Stimulated activated CD4-positive, alpha-beta T cell treated with anti-CD3 and anti-CD28 coated beads, Interleukin-1b, Interleukin-23, amount 100 ng/mL, for 48 hours (primary cell): ENCODE measurements at regions not wholly inside any gene's neighbourhood (a gene's known extent, or its start where the extent isn't known, plus 50 kb on each side); places are given as distances from the start of the nearest gene placed in this dataset.

ENCODE experiments used
- DNase-seq: peaks from one replicate; pipeline ENCODE4 v3.0.0-alpha.2; 2020

- no peak for DNase-seq
Measured at GRCh38 chr3:107242579-107242978, 134.7 kb upstream of the CCDC54 start.

DNA sequence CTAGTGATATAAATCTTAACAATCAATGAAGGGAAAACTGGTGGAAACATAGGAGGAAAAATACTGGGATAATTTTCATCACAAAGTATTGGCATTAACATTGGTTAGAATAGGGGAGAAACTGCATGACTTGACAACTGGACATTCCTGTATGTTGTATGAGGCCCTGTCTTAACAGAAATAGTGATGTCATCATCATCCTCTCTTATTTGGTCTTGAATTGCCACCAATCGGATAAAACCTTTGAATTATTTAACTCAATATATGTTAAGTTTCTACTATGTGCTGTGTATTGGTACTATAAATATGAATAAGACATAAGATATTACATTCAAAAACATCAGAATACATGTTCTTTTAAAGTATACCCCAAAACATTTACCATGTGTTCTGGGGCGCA lies 130.1 kb upstream of the CCDC54 start:
- no peak for DNase-seq

DNA sequence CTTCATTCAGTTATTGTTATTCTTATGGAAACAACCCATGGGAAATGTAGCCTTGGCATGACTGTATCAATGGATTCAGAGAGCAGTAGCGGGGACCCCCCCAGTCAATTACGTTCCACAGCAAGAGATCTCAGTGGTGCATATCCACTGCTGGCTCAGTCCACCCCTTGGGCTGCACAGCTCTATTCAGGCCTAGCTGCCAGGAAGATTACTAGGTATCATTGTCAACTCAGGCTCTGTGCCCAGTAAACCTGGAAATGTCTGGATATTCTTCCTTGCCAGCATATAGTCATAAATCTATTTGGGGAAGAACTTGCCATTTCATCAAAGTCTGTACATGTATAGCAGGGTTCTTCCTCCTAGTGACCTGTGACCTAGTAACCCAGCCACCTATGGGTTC lies 128.1 kb upstream of the CCDC54 start:
- no peak for DNase-seq

- no peak for DNase-seq
Measured at GRCh38 chr3:107250221-107250620, 127.0 kb upstream of the CCDC54 start.

DNA sequence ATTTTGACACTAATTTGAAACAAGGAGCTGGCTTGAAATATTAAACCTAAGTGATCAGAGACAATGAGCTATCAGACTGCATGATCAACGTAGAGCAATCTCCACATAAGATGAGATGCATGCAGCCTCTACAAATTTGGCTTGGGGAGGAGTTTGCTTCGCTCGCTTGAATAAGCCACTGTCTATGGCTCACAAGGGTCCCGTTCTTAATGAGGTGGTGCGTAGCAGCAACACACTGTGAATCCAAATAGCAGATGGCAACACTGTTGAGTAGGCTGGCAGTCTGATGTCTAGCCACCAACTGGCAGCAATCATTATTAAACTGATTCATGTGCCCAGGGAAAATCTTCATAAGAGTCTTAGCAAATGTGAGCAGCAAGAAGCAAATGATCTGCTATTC lies 125.4 kb upstream of the CCDC54 start:
- DNase-seq: no peak

DNA sequence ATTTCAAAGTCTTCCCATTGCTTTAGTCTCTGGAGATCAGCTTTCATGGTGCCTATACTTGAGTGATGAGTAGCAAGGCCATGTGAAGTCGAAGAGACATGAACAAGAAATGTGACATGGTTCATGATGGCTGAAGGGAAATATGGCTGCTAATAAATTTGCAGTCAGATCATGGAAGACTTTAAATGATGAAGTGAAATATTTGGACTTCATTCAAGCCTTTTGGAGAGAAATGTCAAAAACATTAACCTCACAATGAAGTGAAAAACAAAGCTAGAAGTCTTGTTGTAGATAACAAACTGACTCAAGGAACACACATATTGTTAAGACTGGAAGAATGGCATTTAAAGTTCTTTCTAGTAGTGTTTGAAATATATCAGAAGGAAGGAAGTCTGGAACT lies 120.3 kb upstream of the CCDC54 start:
- DNase-seq: no peak

DNA sequence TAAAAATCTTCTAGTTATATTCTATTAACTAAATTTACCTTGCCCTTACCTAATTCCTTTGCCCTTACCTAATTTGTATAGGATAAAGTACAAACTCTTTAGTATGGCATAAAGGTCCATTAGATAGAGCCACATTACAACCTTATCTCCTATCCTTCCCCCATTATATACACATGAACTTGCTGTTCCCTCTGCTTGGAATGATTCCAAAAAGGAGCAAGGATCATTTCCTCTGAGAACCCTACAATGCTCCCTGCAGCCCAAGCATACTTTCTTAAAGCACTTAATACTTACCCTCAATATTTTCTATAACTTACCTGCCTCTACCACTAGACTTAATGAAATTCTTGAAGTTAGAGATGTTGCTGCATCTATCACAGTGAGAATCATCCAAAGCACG lies 118.9 kb upstream of the CCDC54 start:
- DNase-seq: no peak

DNA sequence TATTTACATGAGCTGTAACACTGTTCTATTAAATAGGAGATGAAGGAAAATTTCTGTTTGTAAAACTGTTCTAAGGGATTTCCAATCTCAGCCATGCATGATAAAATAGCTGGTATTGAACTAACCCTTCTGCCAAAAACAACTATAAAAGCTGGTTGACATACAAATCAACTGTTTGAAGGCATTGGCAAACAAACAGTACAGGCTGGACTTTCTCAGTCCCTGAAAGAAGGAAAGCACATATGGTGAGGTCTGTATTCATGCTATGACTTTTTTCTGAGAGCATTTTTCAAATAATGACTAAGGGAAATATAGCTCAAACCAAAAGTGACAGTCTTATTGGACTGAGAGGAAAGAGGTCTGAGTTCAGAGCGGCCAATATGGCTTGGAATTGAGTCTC lies 117.0 kb upstream of the CCDC54 start:
- DNase-seq: no peak

GRCh38 chr3:107263269-107264021 lies 113.8 kb upstream of the CCDC54 start:
- DNase-seq: no peak

- DNase-seq: no peak
Measured at GRCh38 chr3:107264888-107265287, 112.4 kb upstream of the CCDC54 start.

DNA sequence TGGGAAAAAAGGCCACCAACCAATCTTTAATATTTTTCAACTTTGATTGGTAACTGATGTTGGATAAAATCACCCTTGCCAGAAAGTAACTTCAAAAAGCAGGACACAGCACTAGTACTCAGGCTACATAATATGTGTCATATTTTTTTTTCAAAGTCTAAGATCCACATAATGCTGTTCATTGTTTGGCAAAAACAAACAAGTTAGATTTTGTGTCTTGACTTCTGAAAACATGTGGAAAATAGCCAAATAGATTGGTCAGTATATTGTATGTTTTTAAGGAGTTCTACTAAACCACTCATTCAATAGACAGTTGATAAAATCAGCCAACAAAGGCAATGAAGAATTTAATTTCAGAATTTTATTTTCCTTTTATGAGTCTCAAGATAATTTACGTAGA lies 111.7 kb upstream of the CCDC54 start:
- DNase-seq: no peak

- DNase-seq: no peak
Measured at GRCh38 chr3:107268469-107268868, 108.8 kb upstream of the CCDC54 start.

DNA sequence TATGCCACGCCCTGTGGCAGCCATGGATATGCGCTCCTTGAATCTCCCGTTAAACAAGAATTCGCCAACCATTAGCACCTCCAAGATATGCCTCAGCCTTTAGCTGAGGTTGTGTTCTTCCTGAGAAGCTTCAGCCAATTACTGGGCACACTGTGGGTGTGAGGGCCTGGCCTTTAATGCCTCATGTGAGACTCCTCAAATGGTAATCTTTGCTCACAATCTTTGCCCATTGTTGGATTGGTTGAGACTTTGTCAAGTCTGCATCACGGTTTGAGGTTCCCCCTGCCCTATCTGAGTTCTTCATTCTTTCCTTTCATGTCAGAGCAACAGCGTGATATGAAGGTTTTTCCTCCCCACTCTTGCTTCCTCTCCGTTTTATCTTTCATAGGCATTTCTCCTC lies 108.1 kb upstream of the CCDC54 start:
- no peak for DNase-seq

GRCh38 chr3:107271787-107272387 lies 105.4 kb upstream of the CCDC54 start:
- no peak for DNase-seq

DNA sequence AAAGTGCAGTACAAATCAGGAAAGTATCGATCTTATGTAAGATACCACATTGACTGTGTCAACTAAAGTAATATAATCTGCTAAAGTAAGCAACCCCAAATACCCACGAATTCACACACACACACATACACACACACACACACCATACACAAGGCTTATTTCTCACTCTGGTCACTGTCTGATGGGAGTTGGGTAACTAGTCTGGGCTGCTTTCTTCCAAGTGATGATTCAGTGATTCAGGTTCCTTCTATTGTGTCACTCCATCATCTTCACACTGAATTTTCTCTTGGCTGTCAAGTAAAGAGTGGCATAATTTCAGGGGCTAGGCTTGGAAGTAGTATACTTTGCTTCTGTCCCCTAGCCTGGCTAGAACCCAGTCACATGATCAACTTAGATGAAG lies 104.8 kb upstream of the CCDC54 start:
- no peak for DNase-seq

- no peak for DNase-seq
Measured at GRCh38 chr3:107272885-107273284, 104.4 kb upstream of the CCDC54 start.

GRCh38 chr3:107273771-107274170 lies 103.5 kb upstream of the CCDC54 start:
- no peak for DNase-seq

- no peak for DNase-seq
Measured at GRCh38 chr3:107275511-107275910, 101.7 kb upstream of the CCDC54 start.

DNA sequence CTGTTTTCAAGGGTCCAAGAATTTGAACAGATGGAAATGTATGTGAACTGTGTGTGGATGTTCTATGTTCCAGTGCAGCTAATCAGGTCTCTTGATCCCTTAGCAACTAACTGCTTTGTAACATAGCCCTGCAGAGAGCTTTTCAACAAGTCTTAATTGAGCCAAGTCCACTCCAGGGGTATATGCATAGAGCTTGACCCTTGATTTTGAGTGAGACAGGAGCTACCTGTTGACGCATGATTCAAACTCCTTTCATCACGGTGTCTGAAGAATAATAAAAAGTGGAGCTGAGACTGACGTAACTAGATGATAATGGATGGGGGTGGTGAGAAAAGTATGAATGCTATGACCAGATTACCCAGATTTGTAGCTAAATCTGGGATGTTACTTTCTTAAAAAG lies 93.3 kb upstream of the CCDC54 start:
- no peak for DNase-seq

DNA sequence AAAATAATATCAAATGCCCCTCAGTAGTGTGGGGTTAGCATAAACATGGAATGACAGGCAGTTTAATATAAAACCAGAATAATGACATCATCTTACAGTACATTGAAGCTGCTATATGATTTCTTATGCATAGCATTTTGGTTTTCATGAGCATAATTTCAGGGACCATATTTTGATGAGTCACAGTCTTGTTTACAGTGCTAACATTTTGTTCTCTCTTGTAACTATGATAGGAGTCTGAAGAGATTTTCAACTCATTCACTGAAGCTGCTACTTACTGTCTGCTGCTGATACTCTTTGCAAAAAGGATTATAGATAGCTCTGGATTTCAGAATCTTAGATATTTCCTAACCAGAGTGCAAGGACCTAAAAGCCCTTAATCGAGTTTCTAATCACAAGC lies 92.6 kb upstream of the CCDC54 start:
- DNase-seq: no peak

DNA sequence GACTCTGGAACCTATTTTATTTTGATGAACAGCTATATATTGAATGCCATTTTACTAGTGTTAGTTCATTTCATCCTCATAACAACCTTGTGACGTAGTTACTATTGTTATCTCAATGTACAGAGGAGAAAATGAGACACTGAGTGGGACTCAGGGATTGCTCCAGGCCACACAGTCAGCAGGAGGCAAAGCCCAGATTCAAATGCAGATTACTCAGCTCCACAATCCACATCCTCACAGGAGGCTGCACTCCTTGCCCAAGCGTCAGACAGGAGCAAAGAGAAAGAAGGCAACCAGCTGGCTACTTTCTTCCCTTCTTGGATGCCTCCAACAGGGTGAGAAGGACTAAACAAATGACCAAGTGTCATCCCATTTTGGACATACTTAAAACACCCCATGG lies 92.0 kb upstream of the CCDC54 start:
- no peak for DNase-seq

DNA sequence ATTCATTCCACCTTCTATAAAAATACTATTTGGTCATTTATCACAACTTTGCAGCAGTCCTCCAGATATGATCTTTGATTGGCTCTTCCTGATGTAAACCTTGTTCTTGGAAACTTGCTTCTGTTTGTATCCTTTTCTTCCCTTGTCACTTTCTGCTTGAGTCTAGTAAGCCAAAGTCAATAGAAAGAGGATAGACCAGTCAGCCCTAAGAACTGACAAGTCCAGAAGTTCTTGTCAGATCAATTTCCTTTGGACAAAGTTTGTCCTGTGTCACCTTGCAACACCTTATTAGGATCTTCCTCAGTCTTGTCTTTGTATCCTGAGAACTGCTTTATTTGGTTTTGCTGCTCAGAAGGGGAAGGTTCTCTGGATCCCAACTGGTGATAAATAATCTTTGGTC lies 87.9 kb upstream of the CCDC54 start:
- no peak for DNase-seq

GRCh38 chr3:107294117-107294516 lies 83.1 kb upstream of the CCDC54 start:
- DNase-seq: no peak

DNA sequence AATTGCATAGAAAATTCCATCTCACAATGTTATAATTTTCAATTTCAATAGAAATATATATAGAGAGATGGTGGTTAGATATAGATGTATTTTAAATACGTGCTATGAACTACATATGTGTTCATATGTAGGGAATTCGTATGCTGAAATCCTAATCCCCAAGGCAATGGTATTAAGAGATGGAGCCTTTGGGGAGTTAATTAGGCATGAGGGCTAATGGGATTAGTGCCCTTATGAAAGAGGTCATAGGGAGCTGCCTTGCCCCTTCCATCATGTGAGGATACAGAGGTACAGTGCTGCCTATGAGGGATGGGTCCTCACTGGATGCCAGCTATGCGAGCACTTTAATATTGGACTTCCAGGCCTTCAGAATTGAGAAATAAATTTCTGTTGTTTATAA lies 79.6 kb upstream of the CCDC54 start:
- DNase-seq: no peak

GRCh38 chr3:107307205-107307604 lies 70.0 kb upstream of the CCDC54 start:
- DNase-seq: no peak
